MV-4-11 (cell line): ENCODE measurements at regions not wholly inside any gene's neighbourhood (a gene's known extent, or its start where the extent isn't known, plus 50 kb on each side); places are given as distances from the start of the nearest gene placed in this dataset.

Source experiments
- DNase-seq: peaks from one replicate; lab custom pipeline; 2025; lab: John Stamatoyannopoulos, UW

DNA sequence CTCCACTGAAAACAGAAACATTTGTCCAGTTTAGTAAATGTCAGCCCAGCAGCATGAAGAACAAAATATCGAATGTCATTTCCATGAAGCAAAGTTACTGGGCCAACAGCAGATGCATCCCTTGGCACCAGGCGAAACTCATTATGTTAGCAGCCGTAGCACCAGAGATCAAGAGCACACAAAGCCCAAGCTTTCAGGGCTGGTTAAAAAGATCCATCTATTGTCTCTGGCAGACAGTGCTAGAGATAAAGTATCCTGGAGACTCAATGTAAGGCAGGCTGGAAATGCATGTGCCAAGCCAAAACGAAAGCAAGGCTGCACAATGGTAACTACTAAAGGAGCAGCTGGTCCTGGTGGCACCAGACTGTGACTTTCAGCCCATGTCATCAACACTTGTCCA lies 120.3 kb upstream of the PLEKHG7 start:
- DNase-seq, result no peak

DNA sequence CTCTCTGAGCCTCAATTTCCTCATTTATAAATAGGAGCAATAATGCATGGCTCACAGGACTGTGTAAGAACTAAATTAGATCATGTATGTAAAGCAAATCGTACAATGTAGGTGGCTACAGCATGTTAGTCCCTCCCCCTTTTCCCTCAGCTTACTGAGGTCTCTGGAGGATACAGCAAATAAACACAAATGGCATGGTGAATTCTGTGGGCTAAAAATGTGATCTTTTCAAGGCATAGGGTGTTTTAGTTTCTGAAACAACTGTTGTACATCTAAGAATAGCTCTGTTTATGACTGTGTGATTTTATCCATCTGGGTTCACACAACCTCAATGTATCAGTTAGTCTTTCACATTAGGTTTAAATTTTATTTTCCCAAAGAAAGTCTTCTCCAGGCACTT lies 121.2 kb upstream of the PLEKHG7 start:
- DNase-seq, result peak; percentile 54

GRCh38 chr12:92574911-92575570 lies 127.7 kb upstream of the PLEKHG7 start:
- DNase-seq, result no peak

DNA sequence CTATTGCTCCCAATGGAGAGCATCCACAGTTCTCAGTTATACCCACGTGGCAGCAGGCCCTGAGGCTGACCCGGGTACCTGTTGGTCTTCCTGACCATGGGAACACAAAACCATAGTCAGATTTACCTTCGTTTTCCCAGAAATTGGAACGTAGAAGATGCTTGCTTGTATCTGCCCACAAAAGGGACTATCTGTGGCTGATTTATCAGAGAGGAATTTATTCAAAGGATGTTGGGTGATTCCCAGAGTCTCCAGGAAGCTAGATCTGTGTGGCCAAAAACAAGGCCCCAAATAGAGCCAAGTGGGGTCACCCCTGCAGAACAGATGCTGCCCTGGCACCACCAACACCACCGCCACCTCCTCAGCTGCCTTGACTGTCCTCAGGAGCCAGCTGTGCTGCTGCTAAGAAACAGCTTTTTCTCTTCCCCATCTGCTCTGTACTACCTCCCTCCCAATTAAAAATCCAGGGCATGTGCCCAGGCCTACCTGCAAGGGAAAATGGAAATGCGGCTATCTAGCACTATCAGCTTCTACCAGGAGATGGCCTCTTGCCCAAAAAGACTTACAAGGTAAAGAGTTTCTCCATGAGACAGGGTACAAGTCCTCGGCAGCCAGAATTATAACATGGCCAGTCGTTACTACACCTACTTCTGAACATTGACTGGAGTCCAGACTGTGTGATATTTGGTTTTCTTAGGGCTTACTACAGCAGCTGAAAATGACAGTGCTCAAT lies 128.6 kb upstream of the PLEKHG7 start:
- peak; percentile 13 for DNase-seq

GRCh38 chr12:92573104-92573503 lies 129.7 kb upstream of the PLEKHG7 start:
- no peak for DNase-seq

DNA sequence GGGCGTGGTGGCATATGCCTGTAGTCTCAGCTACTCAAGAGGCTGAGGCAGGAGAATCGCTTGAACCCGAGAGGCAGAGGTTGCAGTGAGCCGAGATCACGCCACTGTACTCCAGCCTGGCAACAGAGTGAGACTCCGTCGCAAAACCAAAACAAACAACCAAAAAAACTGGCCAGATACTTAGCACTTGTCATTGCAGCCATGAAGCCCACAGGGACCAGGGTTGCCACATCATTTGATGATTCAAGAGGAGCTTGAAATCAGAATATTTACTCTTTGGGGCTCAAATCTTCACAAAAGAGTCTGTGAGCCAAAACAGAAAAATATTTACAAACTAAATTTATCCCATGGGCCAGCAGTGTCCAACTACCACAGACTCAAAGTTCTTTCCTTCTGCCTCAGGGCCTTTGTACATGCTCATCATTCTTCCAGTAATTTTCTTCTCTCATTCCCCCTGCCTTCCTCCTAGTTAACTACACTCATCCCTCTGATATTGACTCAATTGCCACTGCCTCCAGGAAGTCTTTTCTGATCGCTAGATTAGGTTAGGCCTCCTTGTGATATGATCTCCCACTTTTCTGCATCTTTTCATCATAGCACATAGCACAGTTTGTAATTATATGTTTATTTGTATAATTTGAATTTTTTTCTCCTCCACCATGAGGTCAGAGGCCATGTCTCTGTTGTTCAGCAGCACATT lies 130.8 kb upstream of the PLEKHG7 start:
- DNase-seq, result no peak

DNA sequence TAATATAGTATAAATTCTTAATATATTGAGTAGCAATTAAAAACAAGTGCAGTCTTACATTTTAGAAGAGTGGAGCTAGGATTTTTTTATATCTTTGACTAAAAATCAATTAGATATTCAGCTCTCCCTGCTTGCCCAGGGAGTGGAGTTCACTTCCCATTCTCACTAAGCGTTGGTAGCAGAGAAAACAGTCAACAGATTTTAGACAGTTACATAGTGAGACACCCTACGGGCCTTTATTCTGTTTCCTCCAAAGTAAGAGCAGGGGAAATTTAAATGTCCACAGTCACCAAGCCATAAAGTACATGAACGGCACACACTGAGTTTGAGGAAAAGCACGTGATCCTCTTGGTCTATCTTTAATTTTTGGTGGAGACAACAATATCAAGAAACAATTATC lies 131.6 kb upstream of the PLEKHG7 start:
- DNase-seq, result no peak

- DNase-seq, result peak; percentile 77
These were observed 132.6 kb upstream of the PLEKHG7 start for GRCh38 chr12:92570056-92570753.

DNA sequence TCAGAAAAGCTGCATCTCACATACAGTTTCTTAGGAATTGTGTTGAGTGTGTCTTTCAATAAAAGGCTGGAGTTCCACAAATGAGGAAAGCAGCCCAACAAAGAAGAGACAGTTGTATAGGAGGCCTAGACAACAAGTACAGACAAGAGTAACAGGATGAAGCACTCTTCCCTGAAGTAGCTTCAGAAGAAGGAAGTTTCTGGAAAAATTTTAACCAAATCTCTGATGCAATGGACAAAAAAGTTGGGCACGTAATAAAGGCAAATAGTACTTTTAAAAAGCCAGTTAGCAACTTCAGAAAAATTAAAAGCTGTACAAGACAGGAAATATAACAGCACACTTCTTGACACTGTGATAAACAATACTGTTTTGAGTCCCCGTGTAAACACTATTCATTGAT lies 134.1 kb upstream of the PLEKHG7 start:
- no peak for DNase-seq

DNA sequence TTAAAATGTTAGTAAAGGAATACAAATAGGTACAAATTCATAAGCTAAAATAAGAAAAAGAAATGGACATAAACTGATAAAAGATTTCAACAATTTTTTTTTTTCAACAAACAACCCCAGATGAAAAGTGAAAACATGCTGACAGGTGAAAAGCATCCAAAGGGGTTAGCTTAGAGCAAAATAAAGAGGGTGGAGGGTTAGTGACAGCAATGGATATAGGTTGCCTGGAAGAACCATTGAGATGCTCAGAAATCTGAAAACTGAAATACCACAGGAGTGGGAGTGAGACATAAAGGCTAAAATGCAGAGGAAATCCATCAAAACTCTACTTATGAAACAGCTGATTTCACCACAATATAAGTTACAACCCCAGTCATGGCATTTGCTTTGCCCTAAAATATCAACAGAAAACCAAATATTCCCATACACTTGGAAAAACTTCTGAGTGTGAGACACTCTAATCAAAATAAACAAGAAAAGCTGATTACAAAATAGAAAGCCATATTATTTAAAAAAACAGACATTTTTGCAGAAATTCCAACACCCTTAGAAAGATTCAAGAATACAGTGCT lies 136.3 kb upstream of the PLEKHG7 start:
- no peak for DNase-seq

DNA sequence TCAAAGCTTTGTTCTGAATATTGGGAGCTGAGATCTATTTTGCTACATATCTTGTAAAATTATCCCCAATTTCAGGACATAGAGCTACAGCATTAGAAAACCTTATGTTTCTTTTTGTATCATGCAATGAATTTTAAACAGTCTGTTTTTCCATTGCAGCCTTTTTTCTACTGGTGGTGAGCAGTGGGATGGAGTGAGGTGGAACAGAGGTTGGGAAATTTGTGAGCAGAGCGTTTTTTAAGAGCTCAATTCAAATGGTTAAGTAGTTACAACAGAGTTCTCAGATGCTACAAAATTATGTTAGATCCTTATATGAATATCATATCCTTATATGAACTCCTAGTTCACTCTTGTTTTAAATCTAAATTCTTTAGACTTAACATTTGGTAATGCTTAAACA lies 139.0 kb upstream of the PLEKHG7 start:
- no peak for DNase-seq

GRCh38 chr12:92562063-92562734 lies 140.6 kb upstream of the PLEKHG7 start:
- no peak for DNase-seq

GRCh38 chr12:92561543-92561899 lies 141.3 kb upstream of the PLEKHG7 start:
- no peak for DNase-seq

DNA sequence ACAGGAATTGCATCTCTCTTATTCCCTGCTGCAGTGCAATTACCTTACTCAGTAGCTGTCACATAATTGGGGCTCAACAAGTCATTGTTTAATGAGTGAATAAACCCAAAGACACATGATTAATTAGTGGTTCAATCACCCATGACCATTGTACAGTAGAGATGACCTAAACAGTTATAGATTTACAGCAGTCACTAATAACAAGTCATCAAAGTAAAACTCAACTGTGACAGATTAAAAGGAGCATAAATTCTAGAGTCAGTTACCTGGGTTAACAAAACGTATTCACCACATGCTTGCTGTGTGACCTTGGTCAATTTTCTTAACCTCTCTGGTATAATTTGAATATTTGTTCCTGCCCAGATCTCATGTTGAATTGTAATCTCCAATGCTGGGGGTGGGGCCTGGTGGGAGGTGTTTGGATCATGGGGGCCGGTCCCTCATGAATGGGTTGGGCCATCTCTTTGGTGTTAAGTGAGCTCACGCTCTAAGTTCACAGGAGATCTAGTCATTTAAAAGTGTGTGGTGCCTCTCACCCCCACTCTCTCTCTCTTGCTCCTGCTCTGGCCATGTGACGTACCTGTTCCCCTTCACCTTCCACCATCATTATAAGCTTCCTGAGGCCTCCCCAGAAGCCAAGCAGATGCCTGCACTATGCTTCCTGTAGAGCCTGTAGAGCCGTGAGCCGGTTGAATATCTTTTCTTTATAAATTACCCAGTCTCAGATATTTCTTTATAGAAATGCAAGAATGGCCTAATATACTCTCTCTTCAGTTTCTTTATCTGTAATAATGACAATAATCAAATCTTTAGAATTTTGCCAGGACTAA lies 141.9 kb upstream of the PLEKHG7 start:
- no peak for DNase-seq

DNA sequence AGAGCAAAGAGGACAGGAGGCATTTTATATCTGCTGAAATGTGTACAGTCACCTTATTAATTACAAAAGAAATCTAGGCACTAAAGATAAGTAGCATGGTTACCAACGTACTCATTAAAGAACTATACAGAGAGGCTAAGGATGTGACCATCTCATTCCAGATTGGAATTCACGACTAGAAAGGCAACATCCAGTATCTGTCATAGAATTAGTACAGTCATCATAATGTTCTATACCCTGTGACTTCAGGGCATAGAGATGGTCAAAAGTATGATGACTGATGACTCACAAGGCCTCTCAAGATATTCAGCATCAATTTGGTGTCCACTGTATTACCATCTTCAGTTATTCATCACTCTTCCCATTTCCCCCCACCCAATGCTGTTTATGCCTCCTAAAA lies 144.0 kb upstream of the PLEKHG7 start:
- DNase-seq, result no peak

DNA sequence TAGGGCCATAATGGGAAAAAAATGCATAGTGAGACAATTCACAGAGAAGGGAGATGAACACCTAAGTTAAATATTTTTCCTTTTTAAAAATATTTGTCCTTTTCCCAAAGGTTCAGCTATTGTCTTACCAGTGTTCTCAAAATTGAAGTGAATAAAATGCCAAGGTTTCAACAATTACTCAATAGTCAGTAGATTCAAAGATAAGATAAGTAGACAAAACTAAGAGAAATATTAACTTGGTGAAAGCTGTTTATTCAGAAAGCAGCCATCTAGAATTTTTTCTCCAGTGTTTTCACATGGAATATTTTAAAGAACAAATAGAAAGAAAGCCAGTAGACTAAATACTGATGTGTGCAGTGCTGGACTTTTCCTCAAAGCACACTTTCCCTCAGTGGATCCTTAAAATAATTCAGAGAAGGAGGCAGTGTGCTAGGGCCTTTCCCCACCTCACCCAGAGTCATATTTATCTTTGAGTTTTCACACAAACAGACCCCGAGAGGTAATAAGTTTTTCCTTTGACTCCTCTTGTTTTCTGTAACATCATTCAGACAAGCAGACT lies 144.5 kb upstream of the PLEKHG7 start:
- DNase-seq, result no peak

- no peak for DNase-seq
These were observed 145.4 kb upstream of the PLEKHG7 start for GRCh38 chr12:92557422-92557724.

DNA sequence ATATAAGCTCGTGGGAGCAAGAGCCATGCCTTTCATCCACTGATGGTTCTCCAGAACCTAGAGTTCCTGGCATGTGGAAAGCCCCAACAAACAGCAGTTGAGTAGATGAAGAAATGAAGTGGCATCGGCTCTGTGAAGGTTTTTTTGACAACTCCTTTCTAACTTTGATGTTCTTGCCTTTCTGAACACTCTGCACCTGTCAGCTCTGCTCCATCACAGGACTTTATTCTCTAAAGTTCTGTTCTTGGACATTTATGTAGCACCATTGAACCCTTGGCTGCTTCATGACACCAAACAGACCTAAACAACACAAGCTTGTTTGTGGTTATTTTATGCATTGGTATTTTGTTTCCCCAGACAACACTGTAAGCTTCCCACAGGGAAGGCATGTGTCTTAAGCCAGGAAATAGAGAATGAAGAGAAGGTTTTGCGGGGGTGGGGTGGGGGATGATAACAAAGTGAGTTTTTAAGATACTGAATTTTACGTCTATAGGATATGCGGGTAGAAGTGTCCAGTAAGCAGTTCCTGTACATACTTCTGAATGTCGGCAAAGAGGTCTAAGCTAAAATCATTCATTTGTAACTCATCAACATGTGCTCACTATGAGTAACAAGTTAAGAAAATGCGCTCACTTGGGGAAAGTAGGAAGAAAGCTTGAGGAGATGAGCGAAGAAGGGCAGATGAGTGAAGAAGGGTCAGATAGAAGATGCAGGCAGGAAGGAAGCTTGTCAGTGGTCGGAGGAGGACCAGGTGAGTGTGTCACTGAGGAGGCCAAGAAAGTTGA lies 146.0 kb upstream of the PLEKHG7 start:
- no peak for DNase-seq

DNA sequence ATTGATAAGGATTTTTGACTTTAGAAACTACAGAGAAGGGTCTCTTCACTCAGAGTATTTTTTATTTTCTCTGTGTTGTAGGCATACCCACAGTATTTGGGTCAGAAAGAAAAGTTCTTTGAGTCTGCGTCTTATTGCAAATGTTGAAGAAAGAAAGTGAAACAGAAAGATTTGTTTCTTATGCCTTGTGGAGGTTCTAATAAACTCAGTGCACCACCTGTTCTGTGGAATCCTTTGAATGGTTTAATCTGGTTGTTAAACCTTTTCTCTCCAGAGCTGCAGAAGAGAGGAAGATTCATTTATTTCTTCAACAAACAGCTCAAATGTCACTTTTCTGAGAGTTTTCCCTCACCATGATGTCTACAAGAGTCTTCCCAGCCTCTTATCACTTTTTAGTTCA lies 146.6 kb upstream of the PLEKHG7 start:
- DNase-seq, result no peak
